GM12878 (cell line): ENCODE measurements at regions not wholly inside any gene's neighbourhood (a gene's known extent, or its start where the extent isn't known, plus 50 kb on each side); places are given as distances from the start of the nearest gene placed in this dataset.

ENCODE experiments used
- JUNB ChIP-seq: IDR thresholded peaks from 2 replicates; pipeline ENCODE4 v1.6.1; 2016; ENCODE audit warnings: antibody characterized with exemption, mild to moderate bottlenecking
- LARP7 ChIP-seq: fragments of 450-650 bp; IDR thresholded peaks from 2 replicates; pipeline ENCODE4 v1.6.1; 2017; ENCODE audit warnings: mild to moderate bottlenecking
- NRF1 ChIP-seq: conservative IDR thresholded peaks from 2 replicates; pipeline ENCODE4 v1.6.1; 2011; ENCODE audit warnings: mild to moderate bottlenecking, low read depth, low read length, improper control_type of control experiment
- ZNF592 ChIP-seq: fragments of 450-650 bp; IDR thresholded peaks from 2 replicates; pipeline ENCODE4 v1.6.1; 2017; ENCODE audit warnings: mild to moderate bottlenecking, moderate library complexity
- ZNF622 ChIP-seq: fragments of 450-650 bp; IDR thresholded peaks from 2 replicates; pipeline ENCODE4 v1.6.1; 2017; ENCODE audit warnings: mild to moderate bottlenecking, inconsistent platforms
- TF ChIP-seq, protein P1 (sequence below): IDR thresholded peaks from 2 replicates; pipeline ENCODE4 v1.6.1; 2012; ENCODE audit warnings: mild to moderate bottlenecking, low read depth, low read length

DNA sequence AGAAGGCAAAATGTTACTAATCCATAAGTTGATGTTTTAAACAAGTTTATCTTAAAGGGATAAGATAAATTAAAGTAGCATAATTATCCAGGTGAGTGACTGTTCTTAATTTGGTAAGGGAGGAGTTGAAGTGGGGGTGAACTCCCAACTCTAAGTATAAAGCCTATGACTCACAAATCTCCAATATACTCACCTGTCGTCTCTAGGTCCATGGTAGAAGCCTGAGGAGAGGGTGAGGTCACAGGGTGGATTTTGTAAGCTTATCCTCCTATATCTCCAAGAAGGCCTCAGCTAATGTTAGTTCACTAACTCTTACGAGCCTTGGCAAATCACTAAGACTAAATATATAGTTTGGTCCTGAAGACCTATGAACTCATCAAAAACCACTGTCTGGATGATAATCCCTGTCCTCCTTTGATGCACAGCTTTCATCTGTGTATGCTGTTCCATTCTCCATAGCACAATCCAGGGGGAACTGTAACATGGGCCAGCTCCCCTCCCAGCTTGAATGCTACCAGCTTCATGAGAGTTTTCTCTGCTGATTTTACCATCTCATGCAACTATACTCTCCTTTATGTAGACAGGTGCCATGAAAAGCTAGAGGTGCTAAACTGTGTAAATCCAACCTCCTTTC lies 158.7 kb downstream of the BTC start (continued):
- TF ChIP-seq, protein P1, sequence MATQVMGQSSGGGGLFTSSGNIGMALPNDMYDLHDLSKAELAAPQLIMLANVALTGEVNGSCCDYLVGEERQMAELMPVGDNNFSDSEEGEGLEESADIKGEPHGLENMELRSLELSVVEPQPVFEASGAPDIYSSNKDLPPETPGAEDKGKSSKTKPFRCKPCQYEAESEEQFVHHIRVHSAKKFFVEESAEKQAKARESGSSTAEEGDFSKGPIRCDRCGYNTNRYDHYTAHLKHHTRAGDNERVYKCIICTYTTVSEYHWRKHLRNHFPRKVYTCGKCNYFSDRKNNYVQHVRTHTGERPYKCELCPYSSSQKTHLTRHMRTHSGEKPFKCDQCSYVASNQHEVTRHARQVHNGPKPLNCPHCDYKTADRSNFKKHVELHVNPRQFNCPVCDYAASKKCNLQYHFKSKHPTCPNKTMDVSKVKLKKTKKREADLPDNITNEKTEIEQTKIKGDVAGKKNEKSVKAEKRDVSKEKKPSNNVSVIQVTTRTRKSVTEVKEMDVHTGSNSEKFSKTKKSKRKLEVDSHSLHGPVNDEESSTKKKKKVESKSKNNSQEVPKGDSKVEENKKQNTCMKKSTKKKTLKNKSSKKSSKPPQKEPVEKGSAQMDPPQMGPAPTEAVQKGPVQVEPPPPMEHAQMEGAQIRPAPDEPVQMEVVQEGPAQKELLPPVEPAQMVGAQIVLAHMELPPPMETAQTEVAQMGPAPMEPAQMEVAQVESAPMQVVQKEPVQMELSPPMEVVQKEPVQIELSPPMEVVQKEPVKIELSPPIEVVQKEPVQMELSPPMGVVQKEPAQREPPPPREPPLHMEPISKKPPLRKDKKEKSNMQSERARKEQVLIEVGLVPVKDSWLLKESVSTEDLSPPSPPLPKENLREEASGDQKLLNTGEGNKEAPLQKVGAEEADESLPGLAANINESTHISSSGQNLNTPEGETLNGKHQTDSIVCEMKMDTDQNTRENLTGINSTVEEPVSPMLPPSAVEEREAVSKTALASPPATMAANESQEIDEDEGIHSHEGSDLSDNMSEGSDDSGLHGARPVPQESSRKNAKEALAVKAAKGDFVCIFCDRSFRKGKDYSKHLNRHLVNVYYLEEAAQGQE = no peak
- TF ChIP-seq LARP7 (no peak), NRF1 (no peak), ZNF592 (no peak), JUNB (no peak), ZNF622 (no peak)
- TF ChIP-seq, all 136 proteins: peak for 0
